IPS-18a (cell line): ENCODE measurements at regions not wholly inside any gene's neighbourhood (a gene's known extent, or its start where the extent isn't known, plus 50 kb on each side); places are given as distances from the start of the nearest gene placed in this dataset.

Experiments
- H3K27ac ChIP-seq: one replicate; pipeline ENCODE4 v1.5.1; 2013; ENCODE audit warnings: low read length
- H3K27me3 ChIP-seq: one replicate; pipeline ENCODE4 v1.6.1; 2013; ENCODE audit warnings: mild to moderate bottlenecking, low read length; ENCODE audit not compliant: control insufficient read depth, insufficient read depth
- H3K36me3 ChIP-seq: one replicate; pipeline ENCODE4 v1.6.1; 2013; ENCODE audit warnings: low read depth, low read length; ENCODE audit not compliant: control insufficient read depth
- H3K4me1 ChIP-seq: one replicate; pipeline ENCODE4 v1.6.1; 2013; ENCODE audit warnings: low read depth, low read length; ENCODE audit not compliant: control insufficient read depth
- H3K4me3 ChIP-seq: one replicate; pipeline ENCODE4 v1.5.1; 2013; ENCODE audit warnings: low read length
- H3K9ac ChIP-seq: one replicate; pipeline ENCODE4 v1.6.1; 2013; ENCODE audit warnings: mild to moderate bottlenecking, low read length, moderate library complexity
- H3K9me3 ChIP-seq: one replicate; pipeline ENCODE4 v1.6.1; 2013; ENCODE audit warnings: low read depth, low read length; ENCODE audit not compliant: control insufficient read depth

- H3K27ac ChIP-seq: no peak overlapping the region
- no peaks in the 10 kb centered on the region for H3K36me3 ChIP-seq
- H3K9ac ChIP-seq: no peak overlapping the region
- H3K4me1 ChIP-seq: no peaks in the 10 kb centered on the region
- no peak overlapping the region for H3K4me3 ChIP-seq
- H3K27me3 ChIP-seq: no peaks in the 10 kb centered on the region
- H3K9me3 ChIP-seq: peaks cover under 1% of the 10 kb centered on the region
Observed at GRCh38 chr12:19038209-19038608, 91.3 kb upstream of the PLEKHA5 start.

- no peaks in the 10 kb centered on the region for H3K36me3 ChIP-seq
- H3K9ac ChIP-seq: no peak overlapping the region
- no peaks in the 10 kb centered on the region for H3K27me3 ChIP-seq
- H3K4me1 ChIP-seq: no peaks in the 10 kb centered on the region
- H3K9me3 ChIP-seq: no peaks in the 10 kb centered on the region
- H3K27ac ChIP-seq: no peak overlapping the region
- H3K4me3 ChIP-seq: no peak overlapping the region
Observed at GRCh38 chr12:19039515-19039914, 90.0 kb upstream of the PLEKHA5 start.

- H3K27me3 ChIP-seq: no peaks in the 10 kb centered on the region
- no peaks in the 10 kb centered on the region for H3K4me1 ChIP-seq
- no peak overlapping the region for H3K27ac ChIP-seq
- no peak overlapping the region for H3K4me3 ChIP-seq
- H3K36me3 ChIP-seq: no peaks in the 10 kb centered on the region
- no peaks in the 10 kb centered on the region for H3K9me3 ChIP-seq
- no peak overlapping the region for H3K9ac ChIP-seq
Observed at GRCh38 chr12:19042221-19042620, 87.3 kb upstream of the PLEKHA5 start.

- H3K9me3 ChIP-seq: no peaks in the 10 kb centered on the region
- H3K27ac ChIP-seq: no peak overlapping the region
- no peaks in the 10 kb centered on the region for H3K27me3 ChIP-seq
- H3K4me1 ChIP-seq: no peaks in the 10 kb centered on the region
- H3K4me3 ChIP-seq: no peak overlapping the region
- no peaks in the 10 kb centered on the region for H3K36me3 ChIP-seq
- no peak overlapping the region for H3K9ac ChIP-seq
Observed at GRCh38 chr12:19044430-19044829, 85.1 kb upstream of the PLEKHA5 start.

- H3K27me3 ChIP-seq: no peaks in the 10 kb centered on the region
- H3K9me3 ChIP-seq: no peaks in the 10 kb centered on the region
Observed at GRCh38 chr12:19044891-19045290, 84.6 kb upstream of the PLEKHA5 start.

GRCh38 chr12:19045426-19045825 is 84.1 kb upstream of the PLEKHA5 start:
- H3K36me3 ChIP-seq: no peaks in the 10 kb centered on the region
- H3K9me3 ChIP-seq: no peaks in the 10 kb centered on the region
- H3K27ac ChIP-seq: no peak overlapping the region
- H3K4me1 ChIP-seq: no peaks in the 10 kb centered on the region
- no peak overlapping the region for H3K9ac ChIP-seq
- H3K4me3 ChIP-seq: no peak overlapping the region
- H3K27me3 ChIP-seq: no peaks in the 10 kb centered on the region

More at GRCh38 chr12:19044891-19045290, 84.6 kb upstream of the PLEKHA5 start:
- no peak overlapping the region for H3K4me3 ChIP-seq
- no peak overlapping the region for H3K27ac ChIP-seq
- H3K36me3 ChIP-seq: no peaks in the 10 kb centered on the region
- no peak overlapping the region for H3K9ac ChIP-seq
- H3K4me1 ChIP-seq: no peaks in the 10 kb centered on the region

- H3K27me3 ChIP-seq: no peaks in the 10 kb centered on the region
- H3K4me1 ChIP-seq: peaks cover 16% of the 10 kb centered on the region
- no peak overlapping the region for H3K9ac ChIP-seq
- no peak overlapping the region for H3K4me3 ChIP-seq
- H3K36me3 ChIP-seq: no peaks in the 10 kb centered on the region
- no peaks in the 10 kb centered on the region for H3K9me3 ChIP-seq
- H3K27ac ChIP-seq: no peak overlapping the region
Observed at GRCh38 chr12:19048943-19049342, 80.6 kb upstream of the PLEKHA5 start.

GRCh38 chr12:19052689-19053088 is 76.8 kb upstream of the PLEKHA5 start:
- Histone ChIP-seq H3K9me3 (no peaks in the 10 kb centered on the region), H3K27me3 (no peaks in the 10 kb centered on the region), H3K4me1 (peaks cover 21% of the 10 kb centered on the region), H3K4me3 (no peak overlapping the region), H3K36me3 (no peaks in the 10 kb centered on the region), H3K27ac (no peak overlapping the region), H3K9ac (no peak overlapping the region)

- Histone ChIP-seq H3K27me3 (no peaks in the 10 kb centered on the region), H3K4me3 (no peak overlapping the region), H3K27ac (no peak overlapping the region), H3K9me3 (no peaks in the 10 kb centered on the region), H3K9ac (no peak overlapping the region), H3K4me1 (peaks cover 21% of the 10 kb centered on the region), H3K36me3 (no peaks in the 10 kb centered on the region)
Observed at GRCh38 chr12:19053218-19053617, 76.3 kb upstream of the PLEKHA5 start.

GRCh38 chr12:19054035-19054434 is 75.5 kb upstream of the PLEKHA5 start:
- no peaks in the 10 kb centered on the region for H3K9me3 ChIP-seq
- H3K9ac ChIP-seq: no peak overlapping the region
- no peak overlapping the region for H3K4me3 ChIP-seq
- no peak overlapping the region for H3K27ac ChIP-seq
- no peaks in the 10 kb centered on the region for H3K36me3 ChIP-seq
- H3K4me1 ChIP-seq: peaks cover 21% of the 10 kb centered on the region
- H3K27me3 ChIP-seq: no peaks in the 10 kb centered on the region

GRCh38 chr12:19055589-19055988 is 73.9 kb upstream of the PLEKHA5 start:
- H3K27ac ChIP-seq: no peak overlapping the region
- H3K4me1 ChIP-seq: peaks cover 21% of the 10 kb centered on the region
- no peak overlapping the region for H3K9ac ChIP-seq
- H3K4me3 ChIP-seq: no peak overlapping the region
- no peaks in the 10 kb centered on the region for H3K36me3 ChIP-seq
- no peaks in the 10 kb centered on the region for H3K9me3 ChIP-seq
- no peaks in the 10 kb centered on the region for H3K27me3 ChIP-seq

- Histone ChIP-seq H3K27ac (no peak overlapping the region), H3K9me3 (no peaks in the 10 kb centered on the region), H3K4me1 (peaks cover 10% of the 10 kb centered on the region), H3K36me3 (no peaks in the 10 kb centered on the region), H3K27me3 (no peaks in the 10 kb centered on the region), H3K9ac (no peak overlapping the region), H3K4me3 (no peak overlapping the region)
Observed at GRCh38 chr12:19058235-19059021, 71.1 kb upstream of the PLEKHA5 start.
